GM12878 (cell line): ENCODE measurements at regions not wholly inside any gene's neighbourhood (a gene's known extent, or its start where the extent isn't known, plus 50 kb on each side); places are given as distances from the start of the nearest gene placed in this dataset.

Source experiments
- ATAC-seq: fragments of 200-7000 bp; cut with Tn5 transposase; 3 replicates; pipeline ENCODE4 v1.9.1; 2020; ENCODE audit warnings: mild to moderate bottlenecking, moderate library complexity
- BruUV-seq: library from RNA; stranded (reverse); fragments of 400-500 nt; replicated peaks from 2 replicates; lab custom pipeline; 2021; lab: Mats Ljungman, UMichigan
- CTCF ChIA-PET: fragments of 300-600 bp; sonication (Branson Sonifier 250); formaldehyde crosslinking; extraction: SDS; loops from one replicate; lab custom pipeline; 2021; ENCODE audit warnings: inconsistent platforms; lab: Yijun Ruan, JAX
- POLR2A ChIA-PET: fragments of 350-600 bp; formaldehyde crosslinking; extraction: SDS; loops from one replicate; lab custom pipeline; 2021; ENCODE audit warnings: inconsistent platforms; lab: Charles Lee
- RAD21 ChIA-PET: fragments of 300-600 bp; sonication (Branson Sonifier 250); formaldehyde crosslinking; loops from one replicate; lab custom pipeline; 2023; ENCODE audit warnings: antibody characterized with exemption; ENCODE audit not compliant: unreplicated experiment; lab: Charles Lee
- SMC1A ChIA-PET: fragments of 300-600 bp; sonication (Branson Sonifier 250); formaldehyde crosslinking; loops from one replicate; lab custom pipeline; 2023; ENCODE audit not compliant: unreplicated experiment, uncharacterized antibody; lab: Charles Lee
- DNase-seq: peaks from one replicate; pipeline ENCODE4 v3.0.0-alpha.2; 2011; ENCODE audit warnings: low read depth, low spot score
- FAIRE-seq: peaks from 3 replicates; lab custom pipeline; 2011; peaks lifted over from hg19 to GRCh38; lab: Jason Lieb, UNC
- H2AFZ ChIP-seq: 2 replicates; pipeline ENCODE4 v1.6.0; 2011; ENCODE audit warnings: low read depth, low read length, control low read depth; ENCODE audit not compliant: control insufficient read depth
- H3K27ac ChIP-seq: 2 replicates; pipeline ENCODE4 v1.5.1; 2011; ENCODE audit warnings: control low read depth; ENCODE audit not compliant: control insufficient read depth, insufficient read depth
- H3K27me3 ChIP-seq, 2 experiments: replicated peaks in 1 of 2; 2 replicates each; pipeline versions ENCODE4 v1.6.0 to v1.6.1; 2011; ENCODE audit warnings: low read length in 1 of 2; ENCODE audit not compliant: control insufficient read depth in 2 of 2, insufficient read depth in 2 of 2
- H3K36me3 ChIP-seq, 2 experiments: 2 replicates each; pipeline ENCODE4 v1.5.1; 2011; ENCODE audit warnings: low read length in 1 of 2; ENCODE audit not compliant: control insufficient read depth in 2 of 2, insufficient read depth in 2 of 2
- H3K4me1 ChIP-seq: 2 replicates; pipeline ENCODE4 v1.6.1; 2011; ENCODE audit warnings: mild to moderate bottlenecking, low read length, moderate library complexity, mixed read lengths; ENCODE audit not compliant: control insufficient read depth, insufficient read depth
- H3K4me2 ChIP-seq: 2 replicates; pipeline ENCODE4 v1.6.0; 2011; ENCODE audit warnings: control low read depth; ENCODE audit not compliant: control insufficient read depth, insufficient read depth
- H3K4me3 ChIP-seq: fragments of 200-600 bp; sonication (generic); 2 replicates; pipeline ENCODE4 v1.5.1; 2016
- H3K79me2 ChIP-seq: 2 replicates; pipeline ENCODE4 v1.6.0; 2011; ENCODE audit warnings: low read length; ENCODE audit not compliant: control insufficient read depth, insufficient read depth
- H3K9ac ChIP-seq: 2 replicates; pipeline ENCODE4 v1.8.0; 2011; ENCODE audit warnings: low read length, control low read depth, mixed read lengths; ENCODE audit not compliant: control insufficient read depth, insufficient read depth
- H3K9me3 ChIP-seq: replicated peaks from 3 replicates; pipeline ENCODE4 v1.5.1; 2011; ENCODE audit warnings: mild to moderate bottlenecking, low read length; ENCODE audit not compliant: control insufficient read depth, insufficient read depth
- H4K20me1 ChIP-seq: 2 replicates; pipeline ENCODE4 v1.6.0; 2011; ENCODE audit not compliant: control insufficient read depth, insufficient read depth
- ASH2L ChIP-seq: fragments of 300-600, 200-600 bp; sonication (generic); IDR thresholded peaks from 2 replicates; pipeline ENCODE4 v1.6.1; 2017; ENCODE audit warnings: low read depth, mild to moderate bottlenecking, borderline replicate concordance
- BHLHE40 ChIP-seq, 2 experiments: fragments of 450-650 bp in 1 of 2; IDR thresholded peaks; 2 replicates each; pipeline ENCODE4 v1.6.1; 2011 to 2017; ENCODE audit warnings: low read depth in 2 of 2, borderline replicate concordance in 1 of 2, improper control_type of control experiment in 1 of 2, low read length in 1 of 2, mild to moderate bottlenecking in 1 of 2
- BMI1 ChIP-seq: fragments of 450-650 bp; IDR thresholded peaks from 2 replicates; pipeline ENCODE4 v1.6.1; 2016; ENCODE audit warnings: mild to moderate bottlenecking, moderate library complexity, borderline replicate concordance
- MAX ChIP-seq: IDR thresholded peaks from 2 replicates; pipeline ENCODE4 v1.6.1; 2012; ENCODE audit warnings: low read depth, low read length, improper control_type of control experiment
- MEF2B ChIP-seq: fragments of 450-650 bp; IDR thresholded peaks from 2 replicates; pipeline ENCODE4 v1.6.1; 2018; ENCODE audit warnings: mild to moderate bottlenecking, moderate library complexity; ENCODE audit not compliant: partially characterized antibody, poor library complexity, severe bottlenecking
- PML ChIP-seq: IDR thresholded peaks from 2 replicates; pipeline ENCODE4 v1.6.1; 2012; ENCODE audit warnings: low read length, inconsistent platforms
- REST ChIP-seq: IDR thresholded peaks from 2 replicates; pipeline ENCODE4 v1.6.1; 2012; ENCODE audit warnings: mild to moderate bottlenecking, low read depth, low read length
- SPI1 ChIP-seq: IDR thresholded peaks from 2 replicates; pipeline ENCODE4 v1.6.1; 2011; ENCODE audit warnings: low read depth, mild to moderate bottlenecking, low read length, moderate library complexity, borderline replicate concordance; ENCODE audit not compliant: insufficient read depth
- STAT3 ChIP-seq: IDR thresholded peaks from 2 replicates; pipeline ENCODE4 v1.6.1; 2011; ENCODE audit warnings: low read depth, low read length, improper control_type of control experiment
- SUPT20H ChIP-seq: IDR thresholded peaks from 2 replicates; pipeline ENCODE4 v1.6.1; 2011; ENCODE audit warnings: low read depth, mild to moderate bottlenecking, low read length, moderate library complexity, borderline replicate concordance; ENCODE audit not compliant: control insufficient read depth
- ZNF622 ChIP-seq: fragments of 450-650 bp; IDR thresholded peaks from 2 replicates; pipeline ENCODE4 v1.6.1; 2017; ENCODE audit warnings: mild to moderate bottlenecking, inconsistent platforms
- ZSCAN29 ChIP-seq: fragments of 450-650 bp; IDR thresholded peaks from 2 replicates; pipeline ENCODE4 v1.6.1; 2017; ENCODE audit warnings: mild to moderate bottlenecking, moderate library complexity
- ZZZ3 ChIP-seq: IDR thresholded peaks from 2 replicates; pipeline ENCODE4 v1.6.1; 2011; ENCODE audit warnings: low read depth; ENCODE audit not compliant: control insufficient read depth, insufficient read length
- WGBS: methylation state at CpG from one replicate; pipeline ENCODE4 v1.1.6; 2016; ENCODE audit warnings: low lambda C conversion rate; ENCODE audit not compliant: insufficient replicate concordance, insufficient coverage; ENCODE audit errors: missing lambda C conversion rate; 5-methylcytosine and 5-hydroxymethylcytosine counted together
- in situ Hi-C: fragments of 300-500 bp; cut with MboI; formaldehyde crosslinking; loops from 9 replicates; pipeline ENCODE4 v1.14.3; 2018; ENCODE audit warnings: mixed read lengths
- intact Hi-C: fragments of 100-400 bp; cut with micrococcal nuclease; formaldehyde crosslinking; loops from one replicate; pipeline ENCODE4 v1.14.2; 2022; ENCODE audit not compliant: unreplicated experiment
- TF ChIP-seq, protein P1 (sequence below): fragments of 450-650 bp; IDR thresholded peaks from 2 replicates; pipeline ENCODE4 v1.6.1; 2017; ENCODE audit warnings: mild to moderate bottlenecking
- TF ChIP-seq, protein P2 (sequence below): fragments of 450-650 bp; IDR thresholded peaks from 2 replicates; pipeline ENCODE4 v1.6.1; 2014; ENCODE audit warnings: mild to moderate bottlenecking
- TF ChIP-seq, protein P3 (sequence below): IDR thresholded peaks from 2 replicates; pipeline ENCODE4 v1.6.1; 2012; ENCODE audit warnings: low read depth, low read length, improper control_type of control experiment

GRCh38 chr2:48854681-48855080 lies 99.2 kb upstream of the LHCGR start (continued):
- TF ChIP-seq, protein P1, sequence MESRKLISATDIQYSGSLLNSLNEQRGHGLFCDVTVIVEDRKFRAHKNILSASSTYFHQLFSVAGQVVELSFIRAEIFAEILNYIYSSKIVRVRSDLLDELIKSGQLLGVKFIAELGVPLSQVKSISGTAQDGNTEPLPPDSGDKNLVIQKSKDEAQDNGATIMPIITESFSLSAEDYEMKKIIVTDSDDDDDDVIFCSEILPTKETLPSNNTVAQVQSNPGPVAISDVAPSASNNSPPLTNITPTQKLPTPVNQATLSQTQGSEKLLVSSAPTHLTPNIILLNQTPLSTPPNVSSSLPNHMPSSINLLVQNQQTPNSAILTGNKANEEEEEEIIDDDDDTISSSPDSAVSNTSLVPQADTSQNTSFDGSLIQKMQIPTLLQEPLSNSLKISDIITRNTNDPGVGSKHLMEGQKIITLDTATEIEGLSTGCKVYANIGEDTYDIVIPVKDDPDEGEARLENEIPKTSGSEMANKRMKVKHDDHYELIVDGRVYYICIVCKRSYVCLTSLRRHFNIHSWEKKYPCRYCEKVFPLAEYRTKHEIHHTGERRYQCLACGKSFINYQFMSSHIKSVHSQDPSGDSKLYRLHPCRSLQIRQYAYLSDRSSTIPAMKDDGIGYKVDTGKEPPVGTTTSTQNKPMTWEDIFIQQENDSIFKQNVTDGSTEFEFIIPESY: no peak
- TF ChIP-seq MEF2B: no peak
- TF ChIP-seq STAT3: no peak

GRCh38 chr2:48852938-48853337 lies 97.4 kb upstream of the LHCGR start:
- ChIA-PET POLR2A (no interaction called here), CTCF (no interaction called here), RAD21 (no interaction called here), SMC1A (no interaction called here)
- in situ Hi-C loops: no loop called here
- no peaks in the 10 kb centered on the region for H4K20me1 ChIP-seq
- 0% methylated on average over 1 of the region's 1 CpG for WGBS
- no peaks in the 10 kb centered on the region for H3K36me3 ChIP-seq
- H3K9me3 ChIP-seq: no peaks in the 10 kb centered on the region
- BruUV-seq: no TSS peak
- no peak for ATAC-seq
- no peak overlapping the region for H3K4me2 ChIP-seq
- H2AFZ ChIP-seq: no peak overlapping the region
- H3K9ac ChIP-seq: no peak overlapping the region
- H3K4me1 ChIP-seq: no peaks in the 10 kb centered on the region
- peaks cover 0 to 3% of the 10 kb centered on the region in 2 experiments; a peak in 2 of 4 replicates for H3K27me3 ChIP-seq
- no peaks in the 10 kb centered on the region for H3K79me2 ChIP-seq
- intact Hi-C loops: no loop called here
- no peak for FAIRE-seq
- no peak overlapping the region for H3K27ac ChIP-seq
- DNase-seq: no peak
- no peak overlapping the region for H3K4me3 ChIP-seq
- TF ChIP-seq STAT3 (no peak), BHLHE40 (IDR thresholded peaks at IDR 0.05; ENCODE audit: borderline replicate concordance in 1 of 2, low read depth in 2 of 2, low read length in 1 of 2) (no peak), ZZZ3 (no peak), SPI1 (no peak), ZNF622 (no peak), MAX (no peak), ZSCAN29 (no peak), SUPT20H (no peak), PML (no peak), REST (no peak), BMI1 (no peak), ASH2L (no peak)
- TF ChIP-seq, protein P2, sequence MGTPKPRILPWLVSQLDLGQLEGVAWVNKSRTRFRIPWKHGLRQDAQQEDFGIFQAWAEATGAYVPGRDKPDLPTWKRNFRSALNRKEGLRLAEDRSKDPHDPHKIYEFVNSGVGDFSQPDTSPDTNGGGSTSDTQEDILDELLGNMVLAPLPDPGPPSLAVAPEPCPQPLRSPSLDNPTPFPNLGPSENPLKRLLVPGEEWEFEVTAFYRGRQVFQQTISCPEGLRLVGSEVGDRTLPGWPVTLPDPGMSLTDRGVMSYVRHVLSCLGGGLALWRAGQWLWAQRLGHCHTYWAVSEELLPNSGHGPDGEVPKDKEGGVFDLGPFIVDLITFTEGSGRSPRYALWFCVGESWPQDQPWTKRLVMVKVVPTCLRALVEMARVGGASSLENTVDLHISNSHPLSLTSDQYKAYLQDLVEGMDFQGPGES: no peak
- TF ChIP-seq, protein P3, sequence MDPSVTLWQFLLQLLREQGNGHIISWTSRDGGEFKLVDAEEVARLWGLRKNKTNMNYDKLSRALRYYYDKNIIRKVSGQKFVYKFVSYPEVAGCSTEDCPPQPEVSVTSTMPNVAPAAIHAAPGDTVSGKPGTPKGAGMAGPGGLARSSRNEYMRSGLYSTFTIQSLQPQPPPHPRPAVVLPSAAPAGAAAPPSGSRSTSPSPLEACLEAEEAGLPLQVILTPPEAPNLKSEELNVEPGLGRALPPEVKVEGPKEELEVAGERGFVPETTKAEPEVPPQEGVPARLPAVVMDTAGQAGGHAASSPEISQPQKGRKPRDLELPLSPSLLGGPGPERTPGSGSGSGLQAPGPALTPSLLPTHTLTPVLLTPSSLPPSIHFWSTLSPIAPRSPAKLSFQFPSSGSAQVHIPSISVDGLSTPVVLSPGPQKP: no peak
